ENCODE measurements at regions not wholly inside any gene's neighbourhood (a gene's known extent, or its start where the extent isn't known, plus 50 kb on each side); places are given as distances from the start of the nearest gene placed in this dataset.
"Not testable (repeated sequence)": the region's sequence is repeated elsewhere in the genome, so short reads cannot be mapped to it uniquely, and the experiment has no call there.

DNA sequence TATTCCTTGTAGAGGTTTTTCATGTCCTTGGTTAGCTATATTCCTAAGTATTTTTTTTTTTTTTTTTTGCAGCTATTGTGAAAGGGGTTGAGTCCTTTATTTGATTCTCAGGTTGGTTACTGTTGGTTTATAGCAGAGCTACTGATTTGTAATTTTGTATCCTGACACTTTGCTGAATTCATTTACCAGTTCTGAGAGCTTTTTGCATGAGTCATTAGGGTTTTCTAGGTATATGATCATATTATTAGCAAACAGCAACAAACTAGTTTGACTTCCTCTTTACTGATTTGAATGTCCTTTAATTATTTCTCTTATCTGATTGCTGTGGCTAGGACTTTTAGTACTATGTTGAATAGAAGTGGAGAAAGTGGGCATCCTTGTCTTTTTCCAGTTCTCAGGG lies 737.4 kb downstream of the ZNF385D start:
- H3K4me1 Mint-ChIP-seq (ENCODE audit: unreplicated experiment), result no peaks in the 10 kb centered on the region
- no peaks in the 10 kb centered on the region for H3K36me3 Mint-ChIP-seq (ENCODE audit: unreplicated experiment)
- H3K27ac Mint-ChIP-seq (ENCODE audit: unreplicated experiment), result no peak overlapping the region
- no peak for DNase-seq (ENCODE audit: extremely low spot score, unreplicated experiment)
- no peak for TF ChIP-seq CTCF (IDR thresholded peaks at IDR 0.05)
- no peaks in the 10 kb centered on the region for H3K27me3 Mint-ChIP-seq (ENCODE audit: unreplicated experiment)
- no peak overlapping the region for H3K4me3 Mint-ChIP-seq (ENCODE audit: unreplicated experiment)
- H3K9me3 Mint-ChIP-seq (ENCODE audit: unreplicated experiment), result peaks cover 31% of the 10 kb centered on the region

GRCh38 chr3:20999661-21000060 lies 751.3 kb downstream of the ZNF385D start:
- TF ChIP-seq CTCF (IDR thresholded peaks at IDR 0.05), result no peak
- Mint-ChIP-seq H3K4me3 (ENCODE audit: unreplicated experiment) (no peak overlapping the region), H3K4me1 (ENCODE audit: unreplicated experiment) (no peaks in the 10 kb centered on the region), H3K27ac (ENCODE audit: unreplicated experiment) (no peak overlapping the region), H3K27me3 (ENCODE audit: unreplicated experiment) (no peaks in the 10 kb centered on the region), H3K9me3 (ENCODE audit: unreplicated experiment) (no peaks in the 10 kb centered on the region), H3K36me3 (ENCODE audit: unreplicated experiment) (no peaks in the 10 kb centered on the region)
- no peak for DNase-seq (ENCODE audit: extremely low spot score, unreplicated experiment)

DNA sequence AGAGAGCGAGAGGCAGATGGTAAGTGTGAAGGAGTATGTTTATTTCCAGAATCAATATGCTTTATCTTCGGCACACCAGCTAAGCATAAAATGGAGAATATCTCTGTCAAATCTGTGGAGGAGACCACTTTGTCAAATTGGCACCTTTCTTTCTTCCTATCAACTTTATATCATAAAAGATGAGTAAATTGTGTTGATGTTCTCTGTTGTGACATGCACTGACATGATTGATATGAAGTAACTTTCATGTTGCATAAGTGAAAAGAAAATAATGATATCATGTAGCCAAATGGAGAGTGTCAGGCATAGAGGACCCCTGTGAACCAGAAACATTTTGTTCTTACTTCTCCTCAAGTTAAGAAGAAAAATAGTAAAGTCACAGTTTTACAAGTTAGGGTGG lies 753.8 kb downstream of the ZNF385D start:
- no peaks in the 10 kb centered on the region for H3K36me3 Mint-ChIP-seq (ENCODE audit: unreplicated experiment)
- H3K4me3 Mint-ChIP-seq (ENCODE audit: unreplicated experiment), result no peak overlapping the region
- H3K9me3 Mint-ChIP-seq (ENCODE audit: unreplicated experiment), result no peaks in the 10 kb centered on the region
- DNase-seq (ENCODE audit: extremely low spot score, unreplicated experiment), result no peak
- no peak overlapping the region for H3K27ac Mint-ChIP-seq (ENCODE audit: unreplicated experiment)
- H3K4me1 Mint-ChIP-seq (ENCODE audit: unreplicated experiment), result peaks cover 7% of the 10 kb centered on the region
- no peaks in the 10 kb centered on the region for H3K27me3 Mint-ChIP-seq (ENCODE audit: unreplicated experiment)
- no peak for TF ChIP-seq CTCF (IDR thresholded peaks at IDR 0.05)

- Mint-ChIP-seq H3K9me3 (ENCODE audit: unreplicated experiment) (peaks cover 3% of the 10 kb centered on the region), H3K4me1 (ENCODE audit: unreplicated experiment) (peaks cover 8% of the 10 kb centered on the region), H3K4me3 (ENCODE audit: unreplicated experiment) (no peak overlapping the region), H3K36me3 (ENCODE audit: unreplicated experiment) (no peaks in the 10 kb centered on the region), H3K27ac (ENCODE audit: unreplicated experiment) (no peak overlapping the region), H3K27me3 (ENCODE audit: unreplicated experiment) (no peaks in the 10 kb centered on the region)
- TF ChIP-seq CTCF (IDR thresholded peaks at IDR 0.05), result no peak
- no peak for DNase-seq (ENCODE audit: extremely low spot score, unreplicated experiment)
Observed at GRCh38 chr3:20990896-20991295, 760.1 kb downstream of the ZNF385D start.

DNA sequence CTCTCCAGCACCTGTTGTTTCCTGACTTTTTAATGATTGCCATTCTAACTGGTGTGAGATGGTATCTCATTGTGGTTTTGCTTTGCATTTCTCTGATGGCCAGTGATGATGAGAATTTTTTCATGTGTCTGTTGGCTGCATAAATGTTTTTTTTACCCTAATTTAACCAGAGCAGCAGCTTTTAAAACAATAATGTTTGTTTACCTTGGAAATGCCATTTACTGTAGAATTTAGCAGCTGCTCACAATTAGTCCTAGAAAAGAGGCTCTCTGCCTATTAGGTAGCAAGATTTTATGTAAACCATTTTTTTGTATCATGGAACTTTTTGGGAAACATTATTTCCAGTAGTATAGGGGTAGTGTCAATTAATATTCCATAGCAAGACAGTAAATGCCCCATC lies 761.4 kb downstream of the ZNF385D start:
- H3K9me3 Mint-ChIP-seq (ENCODE audit: unreplicated experiment); H3K4me3 Mint-ChIP-seq (ENCODE audit: unreplicated experiment); H3K4me1 Mint-ChIP-seq (ENCODE audit: unreplicated experiment); DNase-seq (ENCODE audit: extremely low spot score, unreplicated experiment); H3K36me3 Mint-ChIP-seq (ENCODE audit: unreplicated experiment); H3K27me3 Mint-ChIP-seq (ENCODE audit: unreplicated experiment); H3K27ac Mint-ChIP-seq (ENCODE audit: unreplicated experiment): not testable (repeated sequence)

DNA sequence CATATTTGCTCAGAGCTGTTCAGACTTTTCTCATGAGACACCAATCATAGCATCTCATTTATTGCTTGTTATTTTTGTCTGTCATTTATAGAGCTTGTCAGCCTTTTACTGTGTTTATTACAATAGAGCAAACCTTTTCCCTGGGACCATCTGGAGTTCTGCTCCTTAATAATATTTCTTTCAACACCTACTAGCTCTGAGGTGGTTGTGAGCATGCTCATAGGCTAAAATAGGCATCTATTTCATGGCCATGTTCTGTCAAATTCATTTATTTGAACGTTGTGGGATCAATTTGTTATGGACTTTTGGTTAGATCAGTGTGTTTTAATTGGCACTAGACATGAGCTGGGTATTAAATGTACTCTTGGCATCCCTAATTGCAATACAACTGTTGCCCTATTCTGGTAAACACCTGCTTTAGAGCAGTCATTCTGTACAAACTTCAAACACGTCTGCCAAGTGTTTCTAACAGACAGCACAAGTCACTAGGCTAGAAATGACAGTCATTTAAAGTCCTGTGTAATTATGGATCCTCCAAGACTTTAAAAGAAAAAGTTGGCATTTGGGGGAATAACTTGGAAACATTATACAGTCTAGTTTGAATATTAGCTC lies 766.3 kb downstream of the ZNF385D start:
- peaks cover 1% of the 10 kb centered on the region for H3K9me3 Mint-ChIP-seq (ENCODE audit: unreplicated experiment)
- DNase-seq (ENCODE audit: extremely low spot score, unreplicated experiment), result no peak
- TF ChIP-seq CTCF (IDR thresholded peaks at IDR 0.05), result no peak
- H3K27me3 Mint-ChIP-seq (ENCODE audit: unreplicated experiment), result peaks cover 7% of the 10 kb centered on the region
- no peak overlapping the region for H3K4me3 Mint-ChIP-seq (ENCODE audit: unreplicated experiment)
- no peaks in the 10 kb centered on the region for H3K36me3 Mint-ChIP-seq (ENCODE audit: unreplicated experiment)
- H3K27ac Mint-ChIP-seq (ENCODE audit: unreplicated experiment), result no peak overlapping the region
- H3K4me1 Mint-ChIP-seq (ENCODE audit: unreplicated experiment), result peaks cover 2% of the 10 kb centered on the region

All from osteocyte (in vitro differentiated cells).